Esophagus muscularis mucosa (tissue), 4 donors: ENCODE measurements at regions not wholly inside any gene's neighbourhood (a gene's known extent, or its start where the extent isn't known, plus 50 kb on each side); places are given as distances from the start of the nearest gene placed in this dataset.

Experiments used
- DNase-seq: peaks from one replicate; pipeline ENCODE4 v3.0.0-alpha.2; 2017; ENCODE audit errors: extremely low spot score
- H3K27ac ChIP-seq, 4 donors: fragments of 200-600 bp; sonication (generic); replicated peaks in 1 of 4; 1 replicate in 3 of 4; 2 replicates in 1 of 4; pipeline ENCODE4 v1.5.1; 2016 to 2019; ENCODE audit warnings: mild to moderate bottlenecking in 1 of 4
- H3K27me3 ChIP-seq, 4 donors: fragments of 200-600 bp; sonication (generic); one replicate each; pipeline versions ENCODE4 v1.5.1 to v1.6.0; 2016 to 2019
- H3K36me3 ChIP-seq, 4 donors: fragments of 200-600 bp; sonication (generic); one replicate each; pipeline ENCODE4 v1.5.1; 2016 to 2019
- H3K4me1 ChIP-seq, 4 donors: fragments of 200-600 bp; sonication (generic); one replicate each; pipeline ENCODE4 v1.5.1; 2016 to 2019
- H3K4me3 ChIP-seq, 4 donors: fragments of 200-600 bp; sonication (generic); 1 replicate in 2 of 4; 2 replicates in 2 of 4; pipeline ENCODE4 v1.5.1; 2016 to 2019; ENCODE audit warnings: mild to moderate bottlenecking in 4 of 4, moderate library complexity in 1 of 4
- H3K9me3 ChIP-seq, 4 donors: fragments of 200-600 bp; sonication (generic); 1 replicate in 3 of 4; 2 replicates in 1 of 4; pipeline ENCODE4 v1.5.1; 2016 to 2019
- EP300 ChIP-seq: sonication (generic); formaldehyde crosslinking; IDR thresholded peaks from one replicate; pipeline ENCODE4 v1.6.1; 2017; ENCODE audit warnings: antibody characterized with exemption
- POLR2A ChIP-seq: fragments of 450-650 bp; IDR thresholded peaks from one replicate; pipeline ENCODE4 v1.6.1; 2017; ENCODE audit warnings: antibody characterized with exemption, moderate library complexity, mild to moderate bottlenecking, low read depth
- POLR2AphosphoS5 ChIP-seq, 2 donors: sonication (generic); formaldehyde crosslinking; IDR thresholded peaks; one replicate each; pipeline ENCODE4 v1.6.1; 2017; ENCODE audit warnings: antibody characterized with exemption in 2 of 2
- WGBS: methylation state at CpG from one replicate; pipeline ENCODE4 v1.1.5; 2018; 5-methylcytosine and 5-hydroxymethylcytosine counted together
- intact Hi-C: fragments of 100-400 bp; cut with DNase I; formaldehyde crosslinking; loops from one replicate; pipeline ENCODE4 v1.15.1; 2023
- TF ChIP-seq, protein P1 (sequence below), 3 experiments: fragments of 200-600 bp in 2 of 3; fragments of 450-650 bp in 1 of 3; sonication (generic) in 2 of 3; IDR thresholded peaks; one replicate each; pipeline ENCODE4 v1.5.1; 2017 to 2019; ENCODE audit warnings: antibody characterized with exemption in 3 of 3, mild to moderate bottlenecking in 2 of 3, moderate library complexity in 1 of 3

DNA sequence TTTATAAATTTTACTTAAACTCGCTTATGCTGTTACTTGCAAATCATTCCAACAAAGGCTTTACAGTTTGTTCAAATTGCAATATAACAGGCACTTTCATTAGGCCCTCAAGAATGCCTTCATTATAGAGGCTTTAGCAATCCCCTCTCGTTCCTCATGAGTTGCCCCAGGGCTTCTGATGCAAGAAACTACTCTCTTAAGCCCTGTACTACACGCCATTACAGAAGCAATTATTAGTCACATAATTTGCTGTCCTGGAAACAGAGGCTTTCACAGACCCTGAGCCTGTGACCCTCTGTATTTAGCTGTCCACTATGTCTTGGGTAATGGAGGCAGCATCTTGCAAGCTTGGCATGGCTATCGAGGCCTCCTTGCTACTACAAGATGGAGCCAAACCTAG, 965.9 kb upstream of the DIAPH2 start:
- no peak for DNase-seq
- TF ChIP-seq POLR2A: no peak
- TF ChIP-seq EP300: no peak
- TF ChIP-seq, protein P1, sequence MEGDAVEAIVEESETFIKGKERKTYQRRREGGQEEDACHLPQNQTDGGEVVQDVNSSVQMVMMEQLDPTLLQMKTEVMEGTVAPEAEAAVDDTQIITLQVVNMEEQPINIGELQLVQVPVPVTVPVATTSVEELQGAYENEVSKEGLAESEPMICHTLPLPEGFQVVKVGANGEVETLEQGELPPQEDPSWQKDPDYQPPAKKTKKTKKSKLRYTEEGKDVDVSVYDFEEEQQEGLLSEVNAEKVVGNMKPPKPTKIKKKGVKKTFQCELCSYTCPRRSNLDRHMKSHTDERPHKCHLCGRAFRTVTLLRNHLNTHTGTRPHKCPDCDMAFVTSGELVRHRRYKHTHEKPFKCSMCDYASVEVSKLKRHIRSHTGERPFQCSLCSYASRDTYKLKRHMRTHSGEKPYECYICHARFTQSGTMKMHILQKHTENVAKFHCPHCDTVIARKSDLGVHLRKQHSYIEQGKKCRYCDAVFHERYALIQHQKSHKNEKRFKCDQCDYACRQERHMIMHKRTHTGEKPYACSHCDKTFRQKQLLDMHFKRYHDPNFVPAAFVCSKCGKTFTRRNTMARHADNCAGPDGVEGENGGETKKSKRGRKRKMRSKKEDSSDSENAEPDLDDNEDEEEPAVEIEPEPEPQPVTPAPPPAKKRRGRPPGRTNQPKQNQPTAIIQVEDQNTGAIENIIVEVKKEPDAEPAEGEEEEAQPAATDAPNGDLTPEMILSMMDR (IDR thresholded peaks at IDR 0.05): no peak
- no peak for TF ChIP-seq POLR2AphosphoS5 (IDR thresholded peaks at IDR 0.05)
- intact Hi-C loops: no loop called here
- H3K4me1 ChIP-seq: no peaks in the 10 kb centered on the region
- no peak overlapping the region for H3K4me3 ChIP-seq
- 67% methylated on average over 4 of the region's 4 CpGs for WGBS
- H3K27ac ChIP-seq: no peak overlapping the region
- no peaks in the 10 kb centered on the region for H3K27me3 ChIP-seq
- H3K9me3 ChIP-seq: no peaks in the 10 kb centered on the region
- H3K36me3 ChIP-seq: no peaks in the 10 kb centered on the region

DNA sequence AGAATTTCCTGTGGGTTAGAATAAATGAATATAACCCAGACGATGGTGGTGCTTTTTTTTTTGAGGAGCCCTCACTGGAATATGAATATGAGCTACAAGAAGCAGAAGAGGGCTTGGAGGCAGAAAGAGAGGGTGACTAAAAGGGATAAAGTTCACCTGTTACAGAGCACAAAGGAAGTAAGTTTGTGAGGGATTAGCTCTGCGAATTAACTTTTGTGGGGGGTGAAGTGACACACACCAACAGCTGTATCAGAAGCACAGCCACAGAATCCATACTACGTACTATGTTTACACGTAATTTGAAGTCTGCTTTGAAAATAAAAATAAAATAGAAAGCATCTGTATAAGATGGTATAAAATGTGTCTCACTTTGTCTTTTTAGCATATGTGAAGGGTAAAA, 963.6 kb upstream of the DIAPH2 start:
- 54% methylated on average over 4 of the region's 4 CpGs for WGBS
- Histone ChIP-seq H3K27me3 (no peaks in the 10 kb centered on the region), H3K4me1 (no peaks in the 10 kb centered on the region), H3K9me3 (no peaks in the 10 kb centered on the region), H3K36me3 (no peaks in the 10 kb centered on the region), H3K4me3 (no peak overlapping the region), H3K27ac (no peak overlapping the region)
- no peak for DNase-seq
- intact Hi-C loops: no loop called here
- TF ChIP-seq POLR2A: no peak
- TF ChIP-seq, protein P1 (IDR thresholded peaks at IDR 0.05): no peak
- no peak for TF ChIP-seq EP300
- TF ChIP-seq POLR2AphosphoS5 (IDR thresholded peaks at IDR 0.05): no peak

DNA sequence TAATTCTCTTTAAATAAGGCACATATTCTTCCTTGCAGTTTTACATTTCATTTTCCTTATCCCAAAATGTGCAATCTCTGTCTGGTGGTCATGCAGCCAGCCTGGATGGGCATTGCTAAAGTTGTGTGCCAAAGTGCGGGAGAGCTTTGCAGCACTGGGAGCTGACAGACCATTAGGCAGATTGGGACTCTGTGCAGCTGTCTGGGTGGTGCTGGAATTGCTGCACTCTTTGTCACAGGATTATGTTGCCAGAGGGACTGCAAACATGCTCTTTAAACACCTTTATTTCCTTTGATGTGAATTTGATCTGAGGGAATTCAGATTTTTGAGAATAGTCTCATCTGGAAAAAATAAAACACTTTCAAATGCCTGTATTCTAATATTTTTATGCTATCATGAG, 956.2 kb upstream of the DIAPH2 start:
- 60% methylated on average over 1 of the region's 1 CpG for WGBS
- TF ChIP-seq, protein P1 (IDR thresholded peaks at IDR 0.05): no peak
- no peak for TF ChIP-seq POLR2AphosphoS5 (IDR thresholded peaks at IDR 0.05)
- TF ChIP-seq EP300: no peak
- TF ChIP-seq POLR2A: no peak
- H3K4me1 ChIP-seq: no peaks in the 10 kb centered on the region
- DNase-seq: no peak
- H3K27me3 ChIP-seq: no peaks in the 10 kb centered on the region
- H3K9me3 ChIP-seq: no peaks in the 10 kb centered on the region
- H3K27ac ChIP-seq: no peak overlapping the region
- intact Hi-C loops: no loop called here
- H3K4me3 ChIP-seq: no peak overlapping the region
- H3K36me3 ChIP-seq: no peaks in the 10 kb centered on the region

DNA sequence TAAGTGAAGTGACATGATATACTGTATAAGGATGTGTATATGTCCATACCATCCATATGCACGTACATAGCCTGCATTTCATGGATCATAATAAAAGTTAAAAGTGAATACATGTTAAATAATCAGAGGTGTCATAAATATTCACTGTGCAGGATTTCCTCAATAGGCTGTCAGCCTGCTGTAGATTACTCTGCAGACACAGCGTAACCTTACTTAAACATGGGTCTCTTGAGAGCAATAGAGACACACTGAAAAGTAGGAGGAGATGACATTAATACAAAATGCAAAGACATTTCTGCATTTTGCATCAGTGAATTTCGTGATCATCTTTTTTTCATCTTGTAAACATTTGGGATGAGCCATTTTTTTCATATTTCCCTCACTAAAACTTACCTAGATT, 955.2 kb upstream of the DIAPH2 start:
- no peak overlapping the region for H3K27ac ChIP-seq
- intact Hi-C loops: no loop called here
- no peaks in the 10 kb centered on the region for H3K27me3 ChIP-seq
- WGBS: 46% methylated on average over 3 of the region's 3 CpGs
- TF ChIP-seq POLR2A: no peak
- TF ChIP-seq EP300: no peak
- no peak for TF ChIP-seq POLR2AphosphoS5 (IDR thresholded peaks at IDR 0.05)
- no peaks in the 10 kb centered on the region for H3K4me1 ChIP-seq
- H3K9me3 ChIP-seq: no peaks in the 10 kb centered on the region
- H3K36me3 ChIP-seq: no peaks in the 10 kb centered on the region
- H3K4me3 ChIP-seq: no peak overlapping the region
- no peak for DNase-seq

DNA sequence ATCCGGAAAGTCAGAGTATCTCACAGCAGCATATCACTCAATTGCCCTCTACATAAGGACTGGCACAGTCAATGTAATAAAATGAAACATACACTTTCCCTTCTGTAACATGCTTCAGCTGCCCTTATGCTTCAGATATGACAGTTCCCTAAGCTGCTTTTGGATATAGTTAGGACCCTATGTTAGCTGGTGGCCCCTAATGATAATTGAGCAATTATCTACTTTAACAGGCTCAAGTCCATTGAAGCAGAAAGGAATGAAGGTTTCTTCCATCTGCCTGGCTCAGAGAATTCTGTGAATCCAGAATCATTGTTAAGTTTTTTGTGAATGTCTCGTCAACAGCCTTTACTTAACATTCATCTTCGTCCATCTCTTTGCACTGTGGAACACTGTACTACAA, 951.2 kb upstream of the DIAPH2 start:
- TF ChIP-seq POLR2AphosphoS5 (IDR thresholded peaks at IDR 0.05) (no peak), EP300 (no peak), POLR2A (no peak)
- TF ChIP-seq, protein P1 (IDR thresholded peaks at IDR 0.05): no peak
- DNase-seq: no peak
- Histone ChIP-seq H3K27me3 (no peaks in the 10 kb centered on the region), H3K27ac (no peak overlapping the region), H3K4me1 (no peaks in the 10 kb centered on the region), H3K36me3 (no peaks in the 10 kb centered on the region), H3K4me3 (no peak overlapping the region), H3K9me3 (no peaks in the 10 kb centered on the region)
- 74% methylated on average over 3 of the region's 3 CpGs for WGBS
- intact Hi-C loops: no loop called here
